GM19239 (cell line): ENCODE measurements at regions not wholly inside any gene's neighbourhood (a gene's known extent, or its start where the extent isn't known, plus 50 kb on each side); places are given as distances from the start of the nearest gene placed in this dataset.
"Not testable (repeated sequence)": the region's sequence is repeated elsewhere in the genome, so short reads cannot be mapped to it uniquely, and the experiment has no call there.

Source experiments
- DNase-seq: peaks from one replicate; pipeline ENCODE4 v3.0.0; 2011; ENCODE audit warnings: low spot score; ENCODE audit not compliant: insufficient read length
- FAIRE-seq: peaks from 2 replicates; lab custom pipeline; 2011; peaks lifted over from hg19 to GRCh38; lab: Jason Lieb, UNC

DNA sequence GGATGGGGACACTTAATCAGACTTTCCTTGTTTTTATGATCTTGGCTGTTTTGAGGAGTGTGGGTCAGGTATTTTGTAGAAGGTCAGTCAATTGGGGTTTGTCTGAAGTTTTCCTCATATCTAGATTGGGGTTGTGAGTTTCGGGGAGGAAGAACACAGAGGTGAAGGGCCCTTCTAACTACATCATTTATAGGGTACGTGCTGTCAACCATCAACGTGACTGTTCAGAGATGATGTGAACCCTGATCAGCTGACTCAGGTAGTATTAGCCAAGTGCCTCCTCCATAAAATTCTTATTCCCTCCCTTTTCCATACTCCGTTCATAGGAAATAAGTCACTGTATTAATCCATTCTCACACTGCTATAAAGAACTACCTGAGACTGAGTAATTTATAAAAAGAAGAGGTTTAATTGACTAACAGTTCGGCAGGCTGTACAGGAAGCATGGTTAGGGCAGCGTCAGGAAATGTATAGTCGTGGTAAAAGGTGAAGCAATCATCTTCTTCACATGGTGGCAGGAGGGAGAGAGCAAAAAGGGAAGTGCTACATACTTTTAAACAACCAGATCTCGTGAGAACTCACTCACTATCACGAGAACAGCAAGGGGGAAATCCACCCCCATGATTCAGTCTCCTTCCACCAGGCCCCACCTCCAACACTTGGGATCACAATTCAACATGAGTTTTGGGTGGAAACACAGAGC is 547.1 kb upstream of the LINC00305 start:
- FAIRE-seq (no peak), DNase-seq (no peak)

DNA sequence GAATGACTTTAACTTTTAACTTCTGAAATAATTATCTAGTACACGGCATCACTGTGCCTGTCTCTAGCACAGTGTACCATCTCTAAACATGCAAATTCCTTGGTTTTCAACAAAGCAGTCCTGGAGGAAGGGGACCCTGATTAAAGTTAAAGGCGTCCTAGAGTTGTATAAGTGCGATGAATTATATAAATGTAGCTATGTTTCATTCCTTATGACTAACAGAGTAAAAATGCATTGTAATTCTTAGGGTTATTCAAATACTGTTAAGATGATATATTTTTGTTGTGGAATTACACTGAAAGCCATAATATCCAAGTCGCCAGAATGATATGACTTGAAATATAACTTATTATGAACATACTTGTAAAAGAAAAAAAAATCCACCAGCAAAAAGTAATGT is 544.9 kb upstream of the LINC00305 start:
- DNase-seq (no peak), FAIRE-seq (no peak)

DNA sequence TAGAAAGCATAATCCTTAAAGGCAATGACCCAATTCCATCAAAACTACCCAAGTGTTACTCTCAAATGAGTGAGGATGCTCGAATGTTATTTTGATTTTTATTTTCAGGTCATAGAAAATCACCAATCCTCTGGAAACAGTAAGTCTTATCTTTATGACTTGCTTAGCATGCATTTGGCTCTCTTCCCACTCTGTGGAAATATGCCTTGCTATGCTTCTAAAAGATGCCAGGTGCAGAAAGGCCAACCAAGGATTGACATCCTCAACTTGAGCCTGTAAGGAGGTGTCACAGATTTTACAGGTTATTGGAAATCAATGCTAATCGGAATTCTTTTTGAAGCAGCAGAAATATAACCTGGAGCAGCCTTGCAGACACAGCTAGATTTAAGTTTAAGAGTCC is 543.9 kb upstream of the LINC00305 start:
- DNase-seq (no peak), FAIRE-seq (no peak)

DNA sequence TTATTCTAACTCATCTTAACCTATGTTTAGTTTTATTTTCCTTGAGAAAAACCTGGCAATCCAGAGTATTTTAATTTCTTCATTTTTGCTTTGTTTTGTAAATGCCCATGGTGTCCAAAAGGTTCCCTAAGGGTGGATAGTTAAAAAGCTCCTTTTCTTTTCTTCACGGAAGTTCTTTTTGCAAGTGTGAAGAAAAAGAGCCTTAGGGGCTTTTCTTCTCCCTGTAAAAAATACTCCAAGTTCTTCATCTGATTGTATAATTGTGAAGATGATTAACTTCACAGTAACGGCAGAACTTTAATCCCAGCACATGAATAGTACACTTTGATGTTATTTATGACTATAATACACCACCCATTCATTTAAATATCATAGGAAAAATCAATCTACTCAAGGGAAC is 530.2 kb upstream of the LINC00305 start:
- no peak for DNase-seq
- no peak for FAIRE-seq

DNA sequence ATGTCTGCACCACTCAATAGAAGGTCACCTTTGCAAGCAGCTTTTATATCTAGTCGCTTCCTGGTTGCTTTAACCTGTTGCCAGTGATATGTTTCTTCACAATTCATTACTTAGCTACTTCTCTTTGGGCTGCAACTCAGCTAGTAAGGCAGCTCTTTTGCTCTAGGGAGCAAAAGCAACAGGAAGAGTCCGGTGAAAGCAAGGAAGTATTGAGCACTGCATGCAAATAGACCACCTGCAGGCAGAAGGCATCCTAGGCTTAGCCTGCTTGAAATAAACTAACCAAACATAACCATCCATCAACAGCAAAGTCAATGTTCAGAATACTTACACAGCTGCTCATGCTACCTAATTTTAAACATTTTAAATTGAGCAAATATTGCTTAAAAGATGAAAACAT is 529.2 kb upstream of the LINC00305 start:
- DNase-seq (no peak), FAIRE-seq (no peak)

DNA sequence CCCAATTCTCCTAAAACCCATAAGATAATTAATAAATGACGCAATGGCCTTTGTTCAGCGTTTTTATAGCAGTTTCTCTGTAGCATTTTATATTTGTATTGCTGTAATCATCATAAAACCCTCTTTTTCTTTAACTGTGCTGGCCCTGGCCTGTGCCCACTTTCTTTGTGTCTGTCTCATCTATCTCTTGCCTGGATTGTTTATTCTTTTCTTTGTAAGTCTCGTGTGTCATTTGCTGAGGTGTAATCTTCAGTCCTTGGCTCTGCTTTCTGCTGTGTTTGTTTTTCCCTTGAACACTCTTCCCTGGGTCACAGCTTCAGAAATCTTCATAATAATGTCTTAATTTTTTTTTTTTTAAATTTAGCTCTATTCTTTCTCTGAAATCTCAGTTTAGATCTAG is 525.8 kb upstream of the LINC00305 start:
- DNase-seq: no peak
- FAIRE-seq: no peak

DNA sequence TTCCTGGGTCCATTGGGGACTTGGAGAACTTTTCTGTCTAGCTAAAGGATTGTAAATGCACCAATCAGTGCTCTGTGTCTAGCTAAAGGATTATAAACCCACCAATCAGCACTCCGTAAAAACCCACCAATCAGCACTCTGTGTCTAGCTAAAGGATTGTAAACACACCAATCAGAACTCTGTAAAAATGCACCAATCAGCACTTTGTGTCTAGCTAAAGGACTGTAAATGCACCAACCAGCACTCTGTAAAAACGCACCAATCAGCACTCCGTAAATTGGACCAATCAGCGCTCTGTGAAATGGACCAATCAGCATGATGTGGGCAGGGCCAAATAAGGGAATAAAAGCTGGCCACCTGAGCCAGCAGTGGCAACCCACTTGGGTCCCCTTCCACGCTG is 522.4 kb upstream of the LINC00305 start:
- not testable (repeated sequence) for FAIRE-seq, DNase-seq

DNA sequence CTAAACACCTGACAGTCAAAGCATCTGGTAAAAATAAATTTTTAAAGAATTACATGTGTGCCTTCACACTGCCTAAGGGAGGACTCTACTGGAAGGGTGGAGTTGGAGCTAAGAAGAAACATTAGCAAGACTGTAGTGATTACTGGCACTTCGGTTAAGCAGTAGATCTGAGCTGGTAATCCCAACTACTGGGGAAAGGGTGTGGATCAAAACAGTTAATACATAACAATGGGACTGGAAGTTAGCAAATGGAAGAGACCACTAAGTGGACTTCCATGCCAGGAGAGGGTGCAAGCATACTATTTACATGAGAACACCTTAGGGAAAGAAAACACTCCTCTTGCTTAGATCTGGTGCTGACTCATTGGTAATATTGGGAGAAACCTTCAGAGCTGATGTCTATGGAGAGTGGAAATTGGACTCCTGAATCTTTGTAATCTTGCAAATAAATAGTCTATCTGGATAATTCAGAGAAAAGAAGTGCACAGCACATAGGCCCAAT is 519.6 kb upstream of the LINC00305 start:
- DNase-seq: no peak
- no peak for FAIRE-seq

DNA sequence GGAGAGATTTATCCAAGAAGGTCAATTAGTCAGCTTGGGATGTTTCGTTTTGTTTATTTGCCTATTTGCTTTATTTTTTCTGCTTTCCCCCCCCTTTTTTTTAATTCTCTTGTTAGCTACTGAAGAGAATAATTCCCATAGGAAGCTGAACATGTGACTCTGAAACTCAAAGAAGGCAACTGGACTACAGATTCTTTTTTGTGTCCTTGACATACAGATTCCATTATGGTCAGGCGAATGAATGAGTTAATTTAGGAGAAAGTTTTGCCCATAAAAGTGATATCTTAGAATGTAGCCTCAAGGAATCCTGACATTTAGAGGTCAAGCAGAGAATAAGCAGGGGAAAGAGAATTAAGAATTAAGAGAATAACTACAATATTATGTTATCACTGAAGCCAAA is 514.2 kb upstream of the LINC00305 start:
- no peak for FAIRE-seq

DNA sequence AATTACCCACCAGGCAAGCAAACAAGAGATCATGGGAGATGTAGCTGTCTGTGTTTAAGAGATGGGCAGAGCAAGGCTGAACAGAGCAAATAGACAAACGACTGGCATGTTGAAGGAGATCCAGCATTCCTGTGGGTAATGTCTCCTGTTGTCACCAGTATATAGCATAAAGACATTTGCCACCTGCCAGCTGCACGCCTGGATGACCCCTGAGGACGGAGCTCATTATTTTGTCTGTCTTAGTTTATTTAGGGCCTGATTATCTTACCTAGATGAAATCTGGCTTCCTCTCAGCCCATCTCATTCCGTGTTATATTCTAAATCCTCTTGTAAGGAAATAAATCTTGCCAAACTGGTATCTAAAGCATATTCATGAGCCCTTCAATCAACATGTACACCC is 510.3 kb upstream of the LINC00305 start:
- no peak for DNase-seq
- FAIRE-seq: no peak

More for the DNA sequence above, 514.2 kb upstream of the LINC00305 start:
- no peak for DNase-seq

DNA sequence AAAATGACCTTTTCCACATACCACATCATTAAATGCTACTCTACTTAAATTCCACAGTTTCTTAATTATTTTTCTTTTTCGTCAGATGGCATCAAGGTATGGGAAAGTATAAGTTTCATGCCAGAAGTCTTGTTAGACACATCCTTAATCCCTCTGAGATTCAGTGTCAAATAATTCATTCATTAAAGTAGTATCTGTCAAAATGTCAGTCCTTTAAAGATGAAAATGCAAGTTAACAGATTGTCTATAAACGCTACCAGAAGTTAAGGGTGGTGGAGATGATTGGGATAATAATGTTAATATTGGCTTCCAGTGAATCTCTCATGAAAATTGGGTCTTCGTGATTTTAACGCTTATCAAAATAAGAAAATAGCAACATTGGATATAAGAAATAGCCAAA is 504.2 kb upstream of the LINC00305 start:
- no peak for FAIRE-seq
- no peak for DNase-seq

DNA sequence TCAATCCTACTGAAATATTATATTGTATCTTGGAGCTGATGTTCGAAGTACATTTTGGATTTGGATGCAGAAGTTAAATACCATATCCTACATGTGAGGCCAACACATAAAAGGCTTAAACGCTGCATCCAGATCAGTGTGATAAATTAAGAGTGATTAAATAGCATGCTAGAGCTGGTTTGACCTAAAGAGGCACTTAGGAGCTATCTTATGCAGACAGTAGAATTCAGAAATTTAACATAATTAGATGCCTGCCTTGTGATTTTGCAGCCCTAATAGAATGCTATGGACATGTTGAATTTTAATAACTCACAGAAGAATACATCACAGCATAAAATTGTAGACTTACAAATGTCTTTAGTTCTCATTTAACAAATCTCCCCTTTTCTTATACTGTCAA is 501.2 kb upstream of the LINC00305 start:
- FAIRE-seq (no peak), DNase-seq (no peak)

DNA sequence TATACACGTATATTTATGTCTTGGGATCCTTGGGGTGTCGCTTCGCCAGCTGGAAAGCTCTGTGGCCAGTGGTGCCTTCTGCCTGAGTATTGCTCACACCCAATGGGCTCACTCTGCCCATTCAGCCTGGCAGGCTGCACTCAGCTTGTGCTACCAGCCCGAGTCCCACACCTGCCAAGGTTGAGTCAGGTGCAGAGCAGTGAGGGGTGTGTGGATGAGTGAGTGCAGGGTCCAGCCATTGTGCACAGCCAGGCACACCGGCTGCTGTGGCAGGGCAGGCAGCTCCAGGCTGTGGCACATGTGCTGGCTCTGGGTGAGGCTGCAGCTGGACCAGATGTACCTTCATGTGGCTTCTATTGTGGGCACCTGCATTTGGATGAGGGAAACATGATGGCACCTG is 496.9 kb upstream of the LINC00305 start:
- FAIRE-seq (no peak), DNase-seq (no peak)

DNA sequence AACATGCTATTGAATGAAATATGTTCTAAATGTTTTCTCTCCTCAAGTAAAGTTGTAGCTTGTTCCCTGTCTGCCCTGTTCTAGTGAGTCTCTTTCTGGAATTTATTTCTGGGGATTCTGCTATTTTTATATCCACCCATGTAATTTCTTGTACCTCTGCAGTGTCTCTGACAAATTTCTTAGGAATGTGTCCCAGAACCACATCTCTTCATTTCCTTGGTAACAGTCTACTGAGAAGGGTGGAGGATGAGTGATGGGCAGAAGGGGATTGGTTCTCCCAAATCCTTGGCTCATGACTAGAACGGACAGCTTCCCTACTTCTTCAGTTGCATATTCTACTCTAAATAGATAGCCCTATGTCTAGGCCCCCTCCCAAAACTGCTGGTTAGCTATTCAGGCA is 490.6 kb upstream of the LINC00305 start:
- FAIRE-seq (no peak), DNase-seq (no peak)

DNA sequence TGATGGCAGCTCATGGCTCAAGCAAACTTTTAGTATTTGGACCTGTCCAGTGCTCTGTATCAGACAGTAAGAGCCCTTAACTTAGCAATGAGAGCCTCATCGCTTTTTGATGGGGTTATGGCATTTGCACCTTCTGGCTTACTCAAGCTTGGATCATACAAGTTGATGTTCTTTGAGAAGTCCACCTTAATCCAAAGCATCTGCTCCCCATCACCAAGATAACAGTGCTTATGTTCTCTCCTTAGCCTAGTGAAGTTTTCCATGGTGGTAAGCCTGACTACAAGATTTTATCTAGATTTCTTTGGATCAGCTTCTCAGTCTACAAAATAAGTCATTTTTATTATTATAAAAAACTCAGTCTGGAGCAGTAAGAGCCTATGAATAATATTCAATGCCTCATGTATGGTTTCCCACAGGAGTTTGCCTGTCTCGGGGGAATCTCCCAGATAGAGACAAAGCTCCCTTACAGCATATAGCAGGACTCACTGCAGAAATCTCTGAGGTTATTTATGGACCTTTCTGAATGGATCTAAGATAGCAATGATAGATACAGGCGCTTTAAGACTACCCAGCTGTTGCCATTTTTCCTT is 472.2 kb upstream of the LINC00305 start:
- FAIRE-seq: no peak
- DNase-seq: no peak

DNA sequence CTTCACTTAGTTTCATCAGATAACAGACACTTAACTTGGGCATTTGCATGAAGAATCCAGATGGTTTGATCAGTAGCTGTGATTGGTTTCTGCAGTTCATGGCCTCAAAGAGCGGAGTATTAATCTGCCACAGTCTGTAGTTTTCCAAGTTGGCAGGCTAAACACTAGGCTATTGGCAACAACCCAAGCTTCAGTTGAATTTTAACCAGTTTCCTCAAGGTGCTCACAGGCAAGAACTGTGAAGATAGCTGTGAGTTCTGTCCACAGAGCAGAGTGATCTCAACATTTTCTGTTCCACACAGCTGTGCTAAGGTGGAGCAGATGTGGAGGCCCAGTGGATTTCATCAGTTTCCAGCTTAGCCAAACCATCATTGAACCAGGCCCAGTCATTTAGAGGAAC is 469.5 kb upstream of the LINC00305 start:
- DNase-seq (no peak), FAIRE-seq (no peak)

DNA sequence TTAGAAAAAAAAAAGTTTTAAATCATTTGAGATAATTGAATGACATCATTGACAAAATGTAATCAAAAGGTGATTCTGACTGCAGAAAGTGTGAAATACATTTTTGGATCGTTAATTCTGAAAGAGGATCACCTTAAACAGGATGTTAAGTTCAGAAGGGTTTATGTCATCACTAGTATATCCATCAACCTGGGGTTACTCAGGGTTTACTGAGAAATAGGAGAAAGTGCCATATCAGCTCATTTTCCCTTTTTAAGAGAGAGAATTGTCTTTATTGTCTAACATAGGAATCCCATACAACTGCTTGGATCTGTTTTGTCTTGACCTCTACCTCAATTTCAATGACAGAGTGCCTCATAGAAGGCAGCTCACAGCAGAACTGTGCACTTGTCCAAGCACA is 466.1 kb upstream of the LINC00305 start:
- DNase-seq: no peak
- FAIRE-seq: no peak

DNA sequence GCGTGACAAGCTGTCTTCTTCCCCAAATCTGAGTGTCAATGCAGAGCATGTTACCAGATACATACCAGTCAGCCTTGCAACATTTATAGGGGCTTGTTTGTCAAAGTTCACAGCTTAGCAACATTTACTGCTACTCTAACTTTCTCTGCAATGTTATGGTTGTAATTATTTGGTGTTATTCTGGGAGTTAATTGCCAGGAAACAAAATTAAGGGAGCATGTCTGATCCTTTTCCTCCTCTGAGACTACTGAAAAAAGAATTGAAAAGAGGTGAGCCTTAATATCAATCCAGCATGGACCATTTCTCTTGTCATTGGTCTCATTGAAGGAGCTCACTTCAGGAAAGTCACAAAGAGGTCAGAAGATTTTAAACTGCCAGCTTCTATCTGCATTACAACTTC is 465.6 kb upstream of the LINC00305 start:
- FAIRE-seq: no peak

DNA sequence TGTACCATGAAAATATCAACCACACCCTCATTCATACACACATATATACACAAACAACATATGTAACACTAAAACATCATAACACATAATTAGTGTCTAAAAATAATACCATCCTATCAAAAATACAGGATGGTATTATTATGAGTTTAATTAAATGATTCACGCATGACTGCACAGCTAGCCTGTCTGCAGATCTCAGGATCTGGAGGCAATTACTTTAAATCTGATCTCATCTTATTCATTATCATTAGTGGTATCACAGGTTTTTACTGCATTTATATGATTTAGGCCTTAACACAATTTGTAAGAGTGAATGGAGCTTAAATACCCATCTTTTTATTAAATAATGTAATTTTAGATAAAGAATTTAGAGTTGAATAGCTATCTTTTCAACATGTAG is 443.4 kb upstream of the LINC00305 start:
- DNase-seq (no peak), FAIRE-seq (no peak)

More for the DNA sequence above, 465.6 kb upstream of the LINC00305 start:
- DNase-seq: no peak

DNA sequence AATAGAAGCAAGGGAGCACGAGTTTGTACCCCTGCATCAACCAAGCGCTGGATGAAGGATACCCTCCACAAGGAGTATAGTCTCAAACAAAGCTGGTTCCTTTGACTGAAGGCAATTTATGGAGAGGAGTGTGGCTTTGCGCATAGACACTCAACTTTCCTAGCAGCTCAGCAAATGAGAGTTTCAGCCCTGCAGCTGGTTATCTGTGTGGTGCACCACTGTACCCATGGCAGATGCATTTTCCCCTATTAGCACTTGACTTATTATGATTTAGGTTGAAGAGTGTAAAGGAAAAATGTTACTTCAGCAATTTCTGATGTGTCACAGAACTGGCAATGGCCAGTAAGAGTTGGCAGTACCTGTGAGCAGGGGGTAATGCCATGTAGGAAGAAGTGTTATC is 440.1 kb upstream of the LINC00305 start:
- FAIRE-seq: no peak
- DNase-seq: no peak

DNA sequence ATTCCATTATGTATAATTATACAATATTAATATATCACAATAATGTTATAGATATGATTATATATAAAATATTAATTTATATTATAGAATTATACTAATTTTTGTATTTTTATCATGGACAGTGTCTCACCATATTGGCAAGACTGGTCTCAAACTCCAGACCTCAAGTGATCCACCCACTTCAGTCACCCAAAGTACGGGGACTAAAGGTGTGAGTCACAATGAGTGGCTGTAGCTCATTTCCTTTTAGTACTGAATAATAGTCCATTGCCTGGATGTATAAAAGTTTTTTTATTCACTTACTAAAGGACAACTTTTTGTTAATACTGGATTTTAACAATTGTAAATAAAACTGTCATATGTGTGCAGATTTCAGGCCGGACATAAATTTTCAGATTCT is 417.6 kb upstream of the LINC00305 start:
- FAIRE-seq (no peak), DNase-seq (no peak)

DNA sequence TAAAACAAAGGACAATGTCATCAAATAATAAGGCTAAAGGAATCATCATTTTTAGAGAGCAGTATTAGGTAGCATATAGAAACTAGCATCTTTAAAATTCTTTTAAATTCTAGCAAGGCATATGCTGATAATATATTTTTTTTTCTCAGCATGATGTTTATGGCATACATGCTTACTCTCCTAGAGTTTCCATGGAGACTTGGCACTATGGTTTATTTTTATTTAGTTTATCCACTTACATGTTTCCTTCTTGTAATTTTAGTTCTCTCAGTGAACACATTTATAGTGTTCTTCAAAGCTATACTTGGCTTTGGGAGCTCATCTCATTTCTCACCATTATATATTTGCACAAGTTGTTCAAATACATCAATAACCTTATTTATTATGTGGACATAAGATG is 413.8 kb upstream of the LINC00305 start:
- FAIRE-seq (no peak), DNase-seq (no peak)
